ENCODE measurements at regions not wholly inside any gene's neighbourhood (a gene's known extent, or its start where the extent isn't known, plus 50 kb on each side); places are given as distances from the start of the nearest gene placed in this dataset.

DNA sequence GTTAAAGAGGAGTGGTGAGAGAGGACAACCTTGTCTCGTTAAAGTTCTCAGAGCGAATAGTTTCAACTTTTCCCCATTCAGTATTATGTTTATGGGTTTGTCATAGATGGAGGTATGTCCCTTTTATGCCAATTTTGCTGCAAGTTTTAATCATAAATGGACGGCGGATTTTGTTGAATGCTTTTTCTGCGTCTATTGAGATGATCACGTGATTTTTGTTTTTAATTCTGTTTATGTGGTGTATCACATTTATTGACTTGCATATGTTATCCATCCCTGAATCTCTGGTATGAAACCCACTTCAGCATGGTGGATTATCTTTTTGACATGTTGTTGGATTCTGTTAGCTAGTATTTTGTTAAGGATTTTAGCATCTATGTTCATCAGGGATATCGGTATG lies 1123.8 kb upstream of the KLHL29 start:
- Histone ChIP-seq H3K56ac (ENCODE audit: extremely low read depth, insufficient read depth, low read length) (no peak overlapping the region), H3K4me3 (ENCODE audit: insufficient read depth, low read depth, low read length) (no peak overlapping the region), H4K20me1 (ENCODE audit: insufficient read depth, low read length) (no peaks in the 10 kb centered on the region), H3K36me3 (ENCODE audit: control insufficient read depth, insufficient read depth, low read length) (no peaks in the 10 kb centered on the region), H4K91ac (ENCODE audit: insufficient read depth, low read depth, low read length) (no peak overlapping the region), H3K18ac (ENCODE audit: low read depth, low read length) (no peak overlapping the region), H3K4ac (ENCODE audit: low read depth, low read length) (no peak overlapping the region), H3K9me3 (ENCODE audit: control insufficient read depth, insufficient read depth, low read length) (no peaks in the 10 kb centered on the region), H4K5ac (ENCODE audit: low read depth, low read length) (no peak overlapping the region), H3K23ac (ENCODE audit: low read depth, low read length) (no peak overlapping the region), H3K27me3 (ENCODE audit: control insufficient read depth, insufficient read depth, low read length) (no peaks in the 10 kb centered on the region), H2BK5ac (ENCODE audit: low read depth, low read length, poor library complexity, severe bottlenecking) (no peak overlapping the region), H2BK20ac (ENCODE audit: low read depth, low read length) (no peak overlapping the region), H2AK9ac (replicated peaks; ENCODE audit: low read depth, low read length, poor library complexity) (no peak overlapping the region), H2BK15ac (ENCODE audit: low read depth, low read length) (no peak overlapping the region), H2AK5ac (ENCODE audit: low read depth, low read length) (no peak overlapping the region), H2AFZ (replicated peaks; ENCODE audit: low read length, poor library complexity) (no peak overlapping the region), H3K9me1 (ENCODE audit: insufficient read depth, low read length) (no peaks in the 10 kb centered on the region), H2BK120ac (ENCODE audit: low read depth, low read length) (no peak overlapping the region), H3K14ac (replicated peaks; ENCODE audit: low read depth, low read length) (no peak overlapping the region), H3K79me1 (ENCODE audit: low read depth in 1 of 2, low read length in 2 of 2) (no peaks in the 10 kb centered on the region), H4K8ac (ENCODE audit: low read depth in 2 of 2, low read length in 2 of 2) (no peak overlapping the region), H3K4me1 (ENCODE audit: control insufficient read depth, insufficient read depth, low read length) (no peaks in the 10 kb centered on the region), H3K4me2 (ENCODE audit: low read depth, low read length) (no peak overlapping the region), H3K27ac (ENCODE audit: insufficient read depth, low read length) (no peak overlapping the region), H3K9ac (ENCODE audit: low read depth, low read length) (no peak overlapping the region)
- dilution Hi-C loops (cut with HindIII; ENCODE audit: low sequenced_read_pairs, unreplicated experiment): no loop called here
- DNase-seq (no peak), ATAC-seq (ENCODE audit: low read depth) (no peak)
- no CpG with 5 or more reads among the region's 7 CpGs for WGBS, 2 experiments (ENCODE audit: extremely low coverage in 2 of 2, insufficient read length in 1 of 2)
- TF ChIP-seq CEBPB (IDR thresholded peaks at IDR 0.05; ENCODE audit: low read depth, low read length) (no peak), SMC3 (IDR thresholded peaks at IDR 0.05; ENCODE audit: low read depth, low read length) (no peak), FOS (IDR thresholded peaks at IDR 0.05; ENCODE audit: low read depth, low read length) (no peak), RFX5 (IDR thresholded peaks at IDR 0.05; ENCODE audit: low read depth, low read length) (no peak), MAFK (IDR thresholded peaks at IDR 0.05; ENCODE audit: low read depth, low read length) (no peak), RCOR1 (IDR thresholded peaks at IDR 0.05; ENCODE audit: insufficient replicate concordance, low read length) (no peak), MXI1 (IDR thresholded peaks at IDR 0.05; ENCODE audit: borderline replicate concordance, low read depth, low read length) (no peak), POLR2A (IDR thresholded peaks at IDR 0.05; ENCODE audit: low read depth, low read length) (no peak), MAZ (IDR thresholded peaks at IDR 0.05; ENCODE audit: borderline replicate concordance, low read depth, low read length) (no peak), BHLHE40 (IDR thresholded peaks at IDR 0.05; ENCODE audit: low read depth, low read length) (no peak)
- TF ChIP-seq, protein P1, sequence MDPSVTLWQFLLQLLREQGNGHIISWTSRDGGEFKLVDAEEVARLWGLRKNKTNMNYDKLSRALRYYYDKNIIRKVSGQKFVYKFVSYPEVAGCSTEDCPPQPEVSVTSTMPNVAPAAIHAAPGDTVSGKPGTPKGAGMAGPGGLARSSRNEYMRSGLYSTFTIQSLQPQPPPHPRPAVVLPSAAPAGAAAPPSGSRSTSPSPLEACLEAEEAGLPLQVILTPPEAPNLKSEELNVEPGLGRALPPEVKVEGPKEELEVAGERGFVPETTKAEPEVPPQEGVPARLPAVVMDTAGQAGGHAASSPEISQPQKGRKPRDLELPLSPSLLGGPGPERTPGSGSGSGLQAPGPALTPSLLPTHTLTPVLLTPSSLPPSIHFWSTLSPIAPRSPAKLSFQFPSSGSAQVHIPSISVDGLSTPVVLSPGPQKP (IDR thresholded peaks at IDR 0.05; ENCODE audit: borderline replicate concordance, low read depth, low read length): no peak
- TF ChIP-seq, protein P2, sequence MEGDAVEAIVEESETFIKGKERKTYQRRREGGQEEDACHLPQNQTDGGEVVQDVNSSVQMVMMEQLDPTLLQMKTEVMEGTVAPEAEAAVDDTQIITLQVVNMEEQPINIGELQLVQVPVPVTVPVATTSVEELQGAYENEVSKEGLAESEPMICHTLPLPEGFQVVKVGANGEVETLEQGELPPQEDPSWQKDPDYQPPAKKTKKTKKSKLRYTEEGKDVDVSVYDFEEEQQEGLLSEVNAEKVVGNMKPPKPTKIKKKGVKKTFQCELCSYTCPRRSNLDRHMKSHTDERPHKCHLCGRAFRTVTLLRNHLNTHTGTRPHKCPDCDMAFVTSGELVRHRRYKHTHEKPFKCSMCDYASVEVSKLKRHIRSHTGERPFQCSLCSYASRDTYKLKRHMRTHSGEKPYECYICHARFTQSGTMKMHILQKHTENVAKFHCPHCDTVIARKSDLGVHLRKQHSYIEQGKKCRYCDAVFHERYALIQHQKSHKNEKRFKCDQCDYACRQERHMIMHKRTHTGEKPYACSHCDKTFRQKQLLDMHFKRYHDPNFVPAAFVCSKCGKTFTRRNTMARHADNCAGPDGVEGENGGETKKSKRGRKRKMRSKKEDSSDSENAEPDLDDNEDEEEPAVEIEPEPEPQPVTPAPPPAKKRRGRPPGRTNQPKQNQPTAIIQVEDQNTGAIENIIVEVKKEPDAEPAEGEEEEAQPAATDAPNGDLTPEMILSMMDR (conservative IDR thresholded peaks at IDR 0.05; ENCODE audit: low read depth, low read length): no peak
- in situ Hi-C loops (cut with MboI; ENCODE audit: low sequenced_read_pairs): no loop called here
- ChIA-PET POLR2A (ENCODE audit: unreplicated experiment) (no interaction called here), CTCF (interaction anchor here (0.6 kb wide), 1 partner anchor 1183 kb away, joined by 3 read pairs; no protein-coding TSS in a partner anchor)
- BruUV-seq (replicated peaks): no TSS peak
- intact Hi-C loops (cut with micrococcal nuclease): no loop called here

Measured in IMR-90 (cell line).